Superior temporal gyrus (tissue), 1 donor: ENCODE measurements at regions not wholly inside any gene's neighbourhood (a gene's known extent, or its start where the extent isn't known, plus 50 kb on each side); places are given as distances from the start of the nearest gene placed in this dataset.
"Not testable (repeated sequence)": the region's sequence is repeated elsewhere in the genome, so short reads cannot be mapped to it uniquely, and the experiment has no call there.

Experiments used
- DNase-seq: peaks from one replicate; pipeline ENCODE4 v3.0.0-alpha.2; 2016; ENCODE audit errors: extremely low spot score

DNA sequence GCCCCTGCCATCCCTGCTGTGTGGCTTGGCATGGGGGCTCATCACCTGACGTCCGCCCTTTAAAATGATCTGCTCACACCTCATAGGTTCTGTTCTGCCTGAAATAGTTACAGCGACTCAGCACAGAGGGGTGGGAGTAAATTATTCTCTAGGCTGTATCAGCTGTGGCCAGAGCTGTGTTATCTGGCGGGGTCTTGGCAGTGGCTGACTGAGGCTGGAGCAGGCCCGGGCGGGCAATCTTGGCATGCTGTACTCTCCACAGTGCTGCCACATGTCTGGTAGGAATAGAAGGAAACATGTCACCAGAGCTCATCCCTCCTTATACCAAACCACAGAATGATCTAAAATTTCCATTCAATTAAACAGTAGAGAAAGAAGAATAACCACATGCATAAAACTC, 499.9 kb upstream of the LMCD1 start:
- DNase-seq = no peak

DNA sequence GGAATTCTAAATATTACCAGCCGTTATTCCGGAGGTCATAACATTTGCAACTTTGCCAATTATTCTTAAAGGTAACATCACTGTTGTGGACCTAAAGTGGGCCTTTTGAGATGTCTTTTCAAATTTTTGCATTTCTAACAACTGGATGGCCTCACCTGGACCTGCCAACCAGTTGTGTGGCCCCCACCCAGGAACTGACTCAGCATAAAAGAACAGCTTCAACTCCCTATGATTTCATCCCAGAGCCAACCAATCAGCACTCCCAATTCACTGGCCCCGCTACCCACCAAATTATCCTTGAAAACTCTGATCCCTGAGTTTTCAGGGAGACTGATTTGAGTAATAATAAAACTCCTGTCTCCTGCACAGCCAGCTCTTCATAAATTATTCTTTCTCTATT, 489.7 kb upstream of the LMCD1 start:
- DNase-seq = no peak

DNA sequence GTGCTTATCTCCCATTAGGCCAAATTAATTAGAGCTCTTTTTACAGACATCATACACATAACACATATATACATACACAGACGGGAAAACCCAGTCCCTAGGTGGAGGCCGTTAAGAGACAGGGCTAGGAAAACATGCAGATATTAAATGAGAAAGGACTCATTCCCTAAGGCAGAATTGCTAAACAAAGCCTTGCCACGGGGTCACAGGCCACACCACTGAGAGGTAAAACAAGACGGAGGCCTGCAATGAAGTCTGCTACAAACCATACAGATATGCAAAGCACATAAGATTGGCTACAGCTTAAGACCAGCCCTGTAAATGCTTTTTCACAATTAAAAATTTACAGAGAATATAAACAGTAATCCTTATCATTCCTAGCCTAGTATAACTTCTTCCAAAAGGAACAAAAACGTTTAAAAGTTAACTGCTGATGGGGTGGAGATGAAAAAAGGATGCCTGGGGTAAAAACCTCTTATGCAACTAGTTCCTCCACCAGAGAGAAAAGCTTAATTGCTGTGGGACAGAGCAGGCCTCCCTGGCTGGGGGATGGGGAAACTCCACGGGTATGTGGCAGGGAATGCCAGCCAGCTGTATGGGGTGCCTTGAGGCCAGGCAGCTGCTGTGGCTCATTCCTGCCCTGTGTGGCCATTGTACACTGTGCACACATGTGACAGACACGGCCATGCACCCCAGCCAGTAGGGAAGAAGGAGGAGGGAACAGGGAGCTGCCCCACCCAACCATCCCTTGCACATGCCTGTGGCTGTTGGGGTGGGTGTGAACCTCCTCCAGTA, 481.4 kb upstream of the LMCD1 start:
- DNase-seq = no peak

DNA sequence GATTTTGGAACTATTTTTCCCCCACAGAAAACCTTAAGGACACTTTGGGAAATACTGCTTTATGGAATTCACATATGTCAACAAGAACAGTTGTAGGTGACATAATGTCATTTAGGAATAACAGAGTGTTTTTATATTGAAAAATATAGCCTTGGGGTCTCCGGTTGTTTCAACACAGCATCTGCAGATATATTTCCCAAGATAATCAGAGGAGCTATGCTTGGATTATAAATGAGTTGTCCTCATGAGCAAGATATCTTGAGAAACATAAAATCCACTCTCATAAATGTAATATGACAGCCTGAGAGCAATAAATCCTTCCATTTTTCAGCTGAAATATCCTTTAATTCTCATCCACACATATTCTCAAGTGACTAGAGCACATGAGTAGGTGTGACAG, 473.7 kb upstream of the LMCD1 start:
- no peak for DNase-seq

DNA sequence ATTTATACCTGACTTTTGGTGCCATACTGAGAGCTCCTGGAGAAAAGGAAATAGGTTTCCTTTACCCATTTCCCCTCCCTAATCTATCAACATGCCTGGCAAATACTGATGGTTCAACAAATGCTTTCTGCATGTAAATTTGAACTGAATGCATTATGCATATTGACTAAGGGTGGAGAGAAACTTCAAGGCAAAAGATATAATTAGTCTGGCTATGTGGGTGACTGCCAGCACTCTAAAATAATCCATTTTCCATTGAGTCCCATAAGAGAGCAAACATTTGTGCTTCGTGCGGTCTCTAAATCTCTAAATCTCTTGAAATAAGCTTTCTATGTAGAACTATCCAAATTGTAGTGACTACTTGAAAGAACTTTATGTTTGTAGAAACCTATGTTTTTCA, 451.3 kb upstream of the LMCD1 start:
- no peak for DNase-seq

DNA sequence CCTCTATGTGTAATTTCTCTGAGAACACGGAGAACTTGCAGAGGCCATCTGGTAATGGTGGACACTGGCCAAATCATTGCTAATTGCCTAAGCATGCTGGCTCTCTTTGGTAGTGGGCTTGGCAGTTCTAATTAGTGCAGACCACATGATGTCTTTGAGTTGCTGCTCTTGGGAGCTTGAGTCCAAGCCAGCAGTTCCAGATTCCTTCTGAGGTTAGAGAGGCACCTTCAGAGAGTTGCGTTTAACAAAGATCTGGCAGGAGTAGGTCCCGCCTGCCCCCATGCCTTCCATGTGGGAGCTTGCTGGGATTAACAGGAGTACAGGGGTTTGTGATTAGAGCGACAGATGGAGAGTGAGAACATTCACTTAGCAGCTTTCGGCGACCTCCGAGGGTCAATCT, 449.0 kb upstream of the LMCD1 start:
- DNase-seq = peak; percentile 30

DNA sequence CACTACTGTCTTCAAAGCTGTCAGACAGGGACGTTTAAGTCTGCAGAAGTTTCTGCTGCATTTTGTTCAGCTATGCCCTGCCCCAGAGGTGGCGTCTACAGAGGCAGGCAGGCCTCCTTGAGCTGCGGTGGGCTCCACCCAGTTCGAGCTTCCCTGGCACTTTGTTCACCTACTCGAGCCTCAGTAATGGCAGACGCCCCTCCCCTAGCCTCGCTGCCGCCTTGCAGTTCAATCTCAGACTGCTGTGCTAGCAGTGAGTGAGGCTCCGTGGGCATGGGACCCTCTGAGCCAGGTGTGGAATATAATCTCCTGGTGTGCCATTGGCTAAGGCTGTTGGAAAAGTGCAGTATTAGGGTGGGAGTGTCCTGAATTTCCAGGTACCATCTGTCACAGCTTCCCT, 433.5 kb upstream of the LMCD1 start:
- DNase-seq = not testable (repeated sequence)

DNA sequence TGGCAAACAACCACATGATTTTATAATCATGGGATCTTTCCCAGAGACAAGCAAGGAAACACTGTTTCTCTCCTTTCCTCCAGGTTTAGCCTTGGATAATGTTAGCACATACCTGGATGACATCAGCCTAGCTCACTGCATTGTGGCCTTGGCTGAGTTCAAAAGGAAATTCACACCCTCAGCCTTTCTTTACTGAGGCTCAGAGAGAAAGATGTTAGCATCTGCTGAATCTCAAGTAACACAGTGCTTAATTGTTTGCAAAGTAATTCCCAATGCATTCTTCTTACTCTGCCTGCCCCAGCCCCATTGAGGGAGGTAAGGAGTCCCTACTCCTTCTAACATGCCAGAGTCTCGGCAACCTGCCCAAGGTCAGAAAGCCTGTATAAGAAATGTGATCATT, 432.2 kb upstream of the LMCD1 start:
- no peak for DNase-seq

DNA sequence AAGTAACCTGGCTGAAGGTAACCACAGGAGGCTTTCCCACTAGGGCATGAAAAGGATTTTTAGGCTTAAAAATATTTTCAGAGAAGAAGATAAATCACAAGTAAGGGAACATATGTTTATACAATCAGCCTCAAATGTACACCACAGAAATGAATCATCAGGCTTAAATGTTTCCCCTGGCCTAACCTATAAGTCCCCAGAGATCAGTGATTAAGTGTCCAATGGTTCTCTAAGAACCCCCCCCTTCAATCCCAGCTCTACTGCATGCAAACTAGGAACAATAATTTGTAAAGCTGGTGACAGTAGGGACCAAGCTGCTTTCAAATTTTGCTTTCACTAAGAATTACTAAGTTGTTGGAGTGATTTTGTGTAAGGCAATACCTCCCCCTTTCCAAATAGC, 431.6 kb upstream of the LMCD1 start:
- no peak for DNase-seq

DNA sequence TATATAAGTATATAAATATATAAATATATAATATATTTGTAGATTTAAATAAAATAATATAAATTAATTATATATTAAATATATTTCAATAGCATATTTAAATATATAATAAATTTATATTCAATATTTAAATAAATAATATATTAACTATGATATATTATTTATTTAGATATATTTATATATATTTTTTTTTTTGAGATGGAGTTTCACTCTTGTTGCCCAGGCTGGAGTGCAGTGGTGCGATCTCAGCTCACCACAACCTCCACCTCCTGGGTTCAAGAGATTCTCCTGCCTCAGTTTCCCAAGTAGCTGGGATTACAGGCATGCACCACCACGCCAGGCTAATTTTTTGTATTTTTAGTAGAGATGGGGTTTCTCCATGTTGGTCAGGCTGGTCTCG, 426.9 kb upstream of the LMCD1 start:
- DNase-seq = not testable (repeated sequence)

DNA sequence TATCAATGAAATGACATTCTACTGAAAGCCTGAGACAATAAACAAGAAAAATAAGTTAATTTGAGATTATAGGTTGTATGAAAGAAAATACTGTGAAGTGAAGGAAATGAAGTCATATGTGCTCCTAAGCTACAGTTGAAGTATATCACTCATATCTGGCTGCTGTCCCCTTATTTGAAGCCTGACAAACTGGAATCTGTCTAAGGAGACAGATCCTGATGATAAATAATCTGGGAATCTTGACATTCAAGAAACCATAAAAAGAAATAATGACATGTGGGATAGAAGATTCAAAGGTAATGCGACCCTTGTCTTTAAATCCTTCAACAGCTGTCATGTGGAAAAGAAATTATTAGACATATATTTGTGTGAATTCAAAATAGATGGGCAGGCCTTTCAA, 424.5 kb upstream of the LMCD1 start:
- DNase-seq = no peak

DNA sequence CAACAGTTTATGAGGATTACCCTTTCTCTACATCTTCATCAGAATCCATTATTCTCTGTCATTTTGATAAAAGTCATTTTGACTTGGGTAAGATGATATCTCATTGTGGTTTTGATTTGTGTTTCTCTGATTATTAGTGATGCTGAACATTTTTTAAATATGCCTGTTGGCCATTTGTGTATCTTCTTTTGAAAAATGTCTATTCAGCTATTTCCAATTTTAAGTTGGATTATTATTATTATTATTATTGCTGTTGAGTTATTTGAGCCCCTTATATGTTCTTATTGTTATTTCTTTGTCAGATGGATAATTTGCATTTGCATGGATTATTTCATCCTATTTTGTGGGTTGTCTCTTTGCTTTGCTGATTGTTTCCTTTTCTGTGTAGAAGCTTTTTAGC, 421.2 kb upstream of the LMCD1 start:
- DNase-seq = no peak

DNA sequence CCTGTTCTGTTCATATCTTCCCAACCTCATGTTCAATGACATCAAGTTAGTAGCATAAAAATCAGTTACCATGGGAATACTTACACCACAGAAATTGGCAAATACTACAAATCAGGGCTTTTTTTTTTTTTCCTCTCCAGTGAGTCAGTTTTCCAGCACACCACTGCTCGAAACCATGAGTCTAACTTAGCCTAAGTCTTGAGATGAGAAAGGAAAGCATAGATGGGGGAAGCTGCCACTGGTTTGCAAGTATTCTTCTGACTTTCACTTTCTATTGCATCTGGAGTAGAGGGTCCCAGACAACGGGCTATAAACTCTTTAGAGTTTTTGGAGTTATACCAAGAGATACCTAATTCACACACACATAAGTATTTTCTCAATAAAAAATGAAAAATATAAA, 416.1 kb upstream of the LMCD1 start:
- DNase-seq = no peak

DNA sequence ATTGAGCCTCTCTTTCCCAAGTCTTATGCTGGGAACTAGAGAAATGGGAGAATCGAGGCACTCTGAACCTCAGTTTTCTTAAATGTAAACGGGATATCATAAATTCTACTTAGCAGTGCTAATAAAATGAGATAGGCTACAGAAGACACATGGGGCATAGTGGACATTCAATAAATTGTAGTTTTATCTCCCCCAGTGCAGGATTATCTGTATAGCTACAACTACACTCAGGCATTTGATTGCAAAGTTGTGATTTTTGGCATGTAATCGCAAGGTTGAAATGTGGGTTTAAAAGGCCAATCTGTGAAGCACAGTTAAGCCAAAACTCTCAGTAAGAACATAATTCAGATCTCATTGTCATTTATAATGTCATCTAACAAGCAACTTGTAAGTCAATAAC, 413.7 kb upstream of the LMCD1 start:
- DNase-seq = no peak

DNA sequence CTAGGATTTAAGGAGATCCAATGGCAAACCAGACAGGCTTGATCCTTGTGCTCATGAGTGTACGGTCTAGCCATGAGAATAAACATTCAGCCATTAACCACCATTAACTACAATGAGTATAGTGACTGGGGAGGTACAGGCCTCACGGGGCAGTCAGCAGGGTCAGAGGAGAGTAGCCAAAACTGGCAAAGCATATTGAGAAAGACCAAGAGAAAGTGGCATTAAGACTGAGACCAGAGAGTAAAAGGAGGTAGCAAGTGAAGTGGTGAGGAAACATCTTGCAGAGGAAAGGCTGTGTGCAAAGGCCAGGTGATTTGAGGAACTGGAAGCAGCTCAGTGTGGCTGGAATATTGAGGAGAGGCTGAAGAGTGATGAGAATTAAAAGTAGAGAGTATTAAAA, 407.2 kb upstream of the LMCD1 start:
- DNase-seq = no peak

DNA sequence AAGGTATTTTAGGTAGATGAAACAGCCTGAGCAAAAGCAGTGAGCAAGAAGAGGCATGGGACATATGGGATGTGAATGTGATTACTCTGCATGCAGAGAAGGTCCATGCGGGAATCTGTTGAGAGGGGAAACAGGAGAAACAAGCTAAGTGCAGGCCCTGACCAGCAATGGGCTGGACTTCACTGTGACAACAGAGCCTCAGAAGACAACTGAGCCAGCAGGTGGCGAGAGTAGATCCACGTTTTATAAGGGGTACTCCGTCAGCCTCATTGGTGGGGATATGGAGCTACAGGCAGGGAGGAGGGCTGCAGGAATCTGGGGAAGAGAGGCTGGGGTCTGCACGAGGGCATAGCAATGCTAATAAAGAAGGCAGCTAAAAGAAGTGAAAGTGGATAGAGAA, 405.9 kb upstream of the LMCD1 start:
- DNase-seq = no peak

DNA sequence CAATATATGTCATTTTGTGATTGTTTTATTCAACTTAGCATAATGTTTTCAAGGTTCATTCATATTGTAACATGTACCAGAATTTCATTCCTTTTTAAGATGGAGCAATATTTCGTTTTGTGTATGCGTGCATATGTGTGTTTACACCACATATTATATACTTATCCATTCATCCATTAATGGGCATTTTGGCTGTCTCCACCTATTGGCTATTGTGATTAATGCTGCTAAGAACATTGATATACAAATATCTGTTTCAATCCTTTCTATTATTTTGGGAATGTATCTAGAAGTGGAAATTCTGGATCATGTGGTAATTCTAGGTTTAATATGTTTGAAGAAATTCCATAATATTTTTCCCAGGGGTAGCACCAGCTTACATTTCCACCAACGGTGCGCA, 403.9 kb upstream of the LMCD1 start:
- DNase-seq = no peak

DNA sequence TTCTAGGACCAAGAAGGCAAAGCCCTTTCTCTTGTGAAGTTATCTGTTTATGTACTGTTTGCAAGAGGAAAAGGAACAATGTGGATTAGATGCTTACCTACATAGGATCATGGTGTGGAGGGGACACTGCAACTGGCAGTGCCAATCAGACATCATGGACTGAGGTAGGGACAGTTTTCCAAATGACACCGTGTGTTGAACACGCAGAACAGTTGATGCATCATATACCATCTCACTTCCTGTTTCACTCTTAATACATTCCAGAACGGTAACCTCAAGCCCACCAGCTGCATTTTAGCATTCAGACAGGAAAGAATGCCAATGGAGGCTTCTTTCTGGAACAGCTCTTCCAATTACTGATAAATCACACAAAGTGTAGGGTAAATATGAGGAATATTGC, 397.7 kb upstream of the LMCD1 start:
- no peak for DNase-seq

DNA sequence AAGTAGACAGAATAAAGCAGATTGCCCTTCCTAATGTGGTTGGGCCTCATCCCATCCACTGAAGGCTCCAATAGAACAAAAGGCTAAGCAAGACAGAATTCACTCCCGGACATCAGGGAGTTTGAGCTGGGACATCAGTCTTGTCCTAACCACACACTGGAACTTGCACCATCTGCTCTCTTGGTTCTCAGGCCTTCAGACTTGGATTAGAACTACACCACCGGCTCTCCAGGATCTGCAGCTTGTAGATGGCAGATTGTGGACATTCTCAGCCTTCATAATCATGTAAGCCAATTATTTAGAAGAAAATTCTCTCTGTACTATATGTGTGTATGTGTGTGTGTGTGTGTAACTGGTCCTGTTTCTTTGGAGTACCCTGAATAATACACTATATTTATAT, 394.7 kb upstream of the LMCD1 start:
- no peak for DNase-seq

DNA sequence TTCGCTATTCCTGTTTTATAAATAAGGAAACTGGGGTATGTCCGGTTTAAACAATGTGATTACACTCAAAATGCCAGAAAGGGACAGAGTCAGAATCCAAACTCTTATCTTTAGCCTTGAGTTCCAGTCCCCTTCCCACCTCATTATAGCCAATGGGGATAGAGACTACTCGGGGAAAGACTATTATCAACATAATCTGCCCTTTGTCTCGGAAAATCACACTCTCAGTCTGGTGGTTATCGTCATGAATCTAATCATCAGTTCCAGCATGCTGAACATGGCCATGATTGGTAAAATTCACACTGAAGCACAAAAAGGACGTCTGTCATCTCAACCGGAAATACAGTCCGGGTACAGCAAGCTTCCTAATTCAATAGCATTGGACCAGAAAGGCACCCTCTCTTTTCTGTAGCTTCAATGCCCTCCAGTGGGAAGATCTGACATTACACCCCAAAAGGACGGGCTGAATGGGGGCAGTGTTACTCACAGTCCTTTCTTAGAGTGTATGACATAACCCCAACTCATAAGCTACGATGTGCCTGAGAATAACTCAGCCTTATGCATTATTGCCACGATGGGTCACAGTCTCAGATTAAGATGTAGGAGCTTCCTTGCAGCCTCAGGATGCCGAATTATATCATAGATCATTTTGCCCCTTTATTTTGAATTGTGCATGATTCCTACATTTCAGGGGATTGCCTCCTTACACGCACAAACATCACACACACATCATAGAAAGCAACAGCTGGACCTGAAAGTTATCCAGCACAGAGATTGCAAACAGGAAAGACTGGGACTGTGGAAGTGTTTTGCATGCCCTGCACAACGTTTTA, 390.4 kb upstream of the LMCD1 start:
- peak; percentile 96 for DNase-seq

DNA sequence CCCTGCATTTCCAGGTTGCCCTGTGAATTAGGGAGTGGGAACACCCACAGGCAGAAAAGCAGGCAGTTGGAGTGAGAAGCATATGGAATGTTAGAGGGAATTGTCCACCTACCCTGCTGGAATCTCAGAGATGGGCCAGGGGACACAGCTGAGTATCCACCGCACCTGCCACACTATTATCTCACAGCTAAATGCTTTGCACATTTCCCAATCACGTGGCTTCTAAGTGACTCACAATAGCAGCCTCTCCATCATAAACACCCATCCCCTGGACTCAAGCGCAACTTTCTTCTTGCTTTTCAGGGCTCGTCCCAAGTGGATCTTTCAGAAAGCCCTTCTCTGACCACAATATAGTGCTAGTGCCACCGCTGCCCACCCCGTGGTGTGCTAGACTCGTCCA, 389.0 kb upstream of the LMCD1 start:
- DNase-seq = no peak

DNA sequence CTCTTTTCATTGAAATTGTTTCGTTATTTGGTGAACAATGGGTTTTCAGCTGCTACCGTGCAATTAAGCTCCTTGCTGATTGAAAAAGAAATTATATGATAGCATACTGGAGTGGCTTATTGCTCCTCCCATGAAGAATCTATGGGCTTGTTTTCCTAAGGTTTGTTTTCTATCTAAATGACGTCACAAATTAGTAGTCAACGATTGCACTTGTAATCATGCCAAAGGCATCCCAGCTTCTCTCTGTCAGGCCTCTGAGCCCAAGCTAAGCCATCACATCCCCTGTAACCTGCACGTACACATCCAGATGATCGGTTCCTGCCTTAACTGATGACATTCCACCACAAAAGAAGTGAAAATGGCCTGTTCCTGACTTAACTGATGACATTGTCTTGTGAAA, 388.0 kb upstream of the LMCD1 start:
- no peak for DNase-seq

DNA sequence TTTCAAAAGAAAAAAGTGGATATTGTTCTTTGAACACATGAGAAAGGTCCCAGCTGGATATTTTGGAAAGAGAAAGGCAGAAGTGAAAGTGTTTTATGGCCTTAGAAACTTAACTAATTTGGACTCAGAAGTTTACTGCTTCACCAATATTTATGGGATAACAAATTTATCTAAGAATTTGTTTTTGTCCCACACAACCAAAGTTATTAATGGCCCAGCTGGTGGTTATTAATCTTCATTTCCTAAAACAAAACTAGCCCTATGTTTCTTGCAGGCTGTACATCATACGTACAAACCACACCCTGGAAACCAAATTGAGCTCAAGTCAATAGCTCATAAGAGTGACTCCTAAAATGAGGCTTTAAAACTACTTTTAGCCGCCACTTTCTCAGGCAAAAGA, 372.9 kb upstream of the LMCD1 start:
- no peak for DNase-seq
